HCT116 (cell line): ENCODE measurements at regions not wholly inside any gene's neighbourhood (a gene's known extent, or its start where the extent isn't known, plus 50 kb on each side); places are given as distances from the start of the nearest gene placed in this dataset.

Experiments used
- ATAC-seq: fragments of 200-7000 bp; cut with Tn5 transposase; 2 replicates; pipeline ENCODE4 v1.9.1; 2020; ENCODE audit warnings: mild to moderate bottlenecking, moderate library complexity
- BruUV-seq: library from RNA; stranded (reverse); fragments of 400-500 nt; replicated peaks from 2 replicates; lab custom pipeline; 2021; lab: Mats Ljungman, UMichigan
- CTCF ChIA-PET: fragments of 300-600 bp; sonication (Branson Sonifier 250); formaldehyde crosslinking; loops from one replicate; lab custom pipeline; 2021; ENCODE audit warnings: antibody characterized with exemption; lab: Charles Lee
- POLR2A ChIA-PET: fragments of 300-600, 350-600 bp; sonication (Branson Sonifier 250); formaldehyde crosslinking; loops from one replicate; lab custom pipeline; 2021; ENCODE audit warnings: antibody characterized with exemption; lab: Charles Lee
- RAD21 ChIA-PET, 2 experiments: fragments of 300-600 bp; sonication (Branson Sonifier 250); formaldehyde crosslinking; loops; one replicate each; lab custom pipeline; 2023; ENCODE audit warnings: low total read pairs in 2 of 2; ENCODE audit not compliant: uncharacterized antibody in 2 of 2, unreplicated experiment in 2 of 2, low non-redundant PET in 1 of 2; lab: Charles Lee
- DNase-seq: peaks from one replicate; pipeline ENCODE4 v3.0.0-alpha.2; 2010; ENCODE audit warnings: low read depth, low spot score
- H2AFZ ChIP-seq: fragments of 200-600 bp; shearing (Covaris generic), sonication (generic); 2 replicates; pipeline ENCODE4 v1.6.1; 2017; ENCODE audit warnings: low read depth, mixed run types, mixed read lengths, antibody characterized with exemption, low read length; ENCODE audit not compliant: poor library complexity, severe bottlenecking
- H3K27ac ChIP-seq: 2 replicates; pipeline ENCODE4 v1.5.1; 2012; ENCODE audit warnings: low read depth, low read length
- H3K27me3 ChIP-seq: fragments of 200-600 bp; sonication (generic); 2 replicates; pipeline ENCODE4 v1.6.1; 2016; ENCODE audit warnings: mixed run types, low read length, mixed read lengths; ENCODE audit not compliant: insufficient read depth
- H3K36me3 ChIP-seq, 2 experiments: fragments of 200-500 bp in 1 of 2; fragments of 200-600 bp in 1 of 2; sonication (Bioruptor generic) in 1 of 2; sonication (generic) in 1 of 2; 2 replicates each; pipeline versions ENCODE4 v1.5.1 to v1.6.1; 2014 to 2016; ENCODE audit warnings: low read length in 2 of 2, inconsistent platforms in 1 of 2, mixed read lengths in 1 of 2, mixed run types in 1 of 2; ENCODE audit not compliant: insufficient read depth in 2 of 2, control insufficient read depth in 1 of 2
- H3K4me1 ChIP-seq, 2 experiments: fragments of 200-600 bp in 1 of 2; sonication (generic) in 1 of 2; 2 replicates each; pipeline versions ENCODE4 v1.5.1 to v1.6.1; 2012 to 2017; ENCODE audit warnings: low read length in 2 of 2, inconsistent platforms in 1 of 2, mild to moderate bottlenecking in 1 of 2, mixed read lengths in 1 of 2, mixed run types in 1 of 2, moderate library complexity in 1 of 2; ENCODE audit not compliant: insufficient read depth in 2 of 2, control insufficient read depth in 1 of 2
- H3K4me2 ChIP-seq: fragments of 200-600 bp; sonication (generic); 2 replicates; pipeline ENCODE4 v1.6.1; 2017; ENCODE audit warnings: mixed run types, low read length, mixed read lengths
- H3K4me3 ChIP-seq, 2 experiments: fragments of 200-600 bp in 1 of 2; sonication (generic) in 1 of 2; replicated peaks in 1 of 2; 2 replicates each; pipeline ENCODE4 v1.5.1; 2011 to 2016; ENCODE audit warnings: low read length in 2 of 2, control low read depth in 1 of 2, low read depth in 1 of 2, mild to moderate bottlenecking in 1 of 2, mixed read lengths in 1 of 2, mixed run types in 1 of 2
- H3K79me2 ChIP-seq: fragments of 200-600 bp; sonication (generic); 2 replicates; pipeline ENCODE4 v1.6.1; 2017; ENCODE audit warnings: mild to moderate bottlenecking, mixed run types, low read length, moderate library complexity, mixed read lengths; ENCODE audit not compliant: insufficient read depth
- H3K9ac ChIP-seq: fragments of 200-600 bp; sonication (generic); 2 replicates; pipeline ENCODE4 v1.6.1; 2016; ENCODE audit warnings: low read length, mixed read lengths
- H3K9me2 ChIP-seq: fragments of 200-600 bp; sonication (generic), shearing (Covaris generic); 2 replicates; pipeline ENCODE4 v1.6.1; 2017; ENCODE audit warnings: mixed run types, mild to moderate bottlenecking, moderate library complexity; ENCODE audit not compliant: insufficient read depth
- H3K9me3 ChIP-seq, 2 experiments: fragments of 200-500 bp in 1 of 2; fragments of 200-600 bp in 1 of 2; sonication (Bioruptor generic) in 1 of 2; sonication (generic) in 1 of 2; 2 replicates each; pipeline ENCODE4 v1.6.1; 2014 to 2017; ENCODE audit warnings: low read length in 2 of 2, mixed read lengths in 2 of 2, inconsistent platforms in 1 of 2, low read depth in 1 of 2, mild to moderate bottlenecking in 1 of 2, mixed run types in 1 of 2, moderate library complexity in 1 of 2; ENCODE audit not compliant: control insufficient read depth in 1 of 2, insufficient read depth in 1 of 2
- H4K20me1 ChIP-seq: fragments of 200-600 bp; sonication (generic), shearing (Covaris generic); 2 replicates; pipeline ENCODE4 v1.6.1; 2017; ENCODE audit warnings: mixed run types, mild to moderate bottlenecking, moderate library complexity; ENCODE audit not compliant: insufficient read depth
- CBX3 ChIP-seq: IDR thresholded peaks from 2 replicates; pipeline ENCODE4 v1.6.1; 2012; ENCODE audit warnings: low read depth
- CEBPB ChIP-seq: IDR thresholded peaks from 2 replicates; pipeline ENCODE4 v1.6.1; 2012; ENCODE audit warnings: low read depth
- EGR1 ChIP-seq: IDR thresholded peaks from 2 replicates; pipeline ENCODE4 v1.6.1; 2012; ENCODE audit warnings: low read depth
- ELF1 ChIP-seq: IDR thresholded peaks from 2 replicates; pipeline ENCODE4 v1.6.1; 2012; ENCODE audit warnings: low read depth, borderline replicate concordance
- EZH2 ChIP-seq: fragments of 200-600 bp; sonication (generic); IDR thresholded peaks from 2 replicates; pipeline ENCODE4 v1.6.1; 2017; ENCODE audit warnings: antibody characterized with exemption, mixed run types
- EZH2phosphoT487 ChIP-seq: fragments of 200-600 bp; IDR thresholded peaks from 2 replicates; pipeline ENCODE4 v1.6.1; 2018; ENCODE audit warnings: antibody characterized with exemption, borderline replicate concordance
- FOSL1 ChIP-seq: IDR thresholded peaks from 2 replicates; pipeline ENCODE4 v1.6.1; 2012; ENCODE audit warnings: low read depth
- JUND ChIP-seq: IDR thresholded peaks from 2 replicates; pipeline ENCODE4 v1.6.1; 2012
- POLR2A ChIP-seq: IDR thresholded peaks from 2 replicates; pipeline ENCODE4 v1.7.0; 2011; ENCODE audit warnings: borderline replicate concordance; ENCODE audit not compliant: insufficient read depth, insufficient read length; ENCODE audit errors: extremely low read depth
- POLR2AphosphoS5 ChIP-seq: IDR thresholded peaks from 2 replicates; pipeline ENCODE4 v1.6.1; 2011; ENCODE audit warnings: mild to moderate bottlenecking, low read depth, low read length, moderate library complexity
- RAD21 ChIP-seq: IDR thresholded peaks from 2 replicates; pipeline ENCODE4 v1.6.1; 2012; ENCODE audit warnings: low read depth, mild to moderate bottlenecking
- SIN3A ChIP-seq: IDR thresholded peaks from 2 replicates; pipeline ENCODE4 v1.6.1; 2012; ENCODE audit warnings: low read depth
- SP1 ChIP-seq: IDR thresholded peaks from 2 replicates; pipeline ENCODE4 v1.6.1; 2012; ENCODE audit warnings: low read depth
- TCF7L2 ChIP-seq: IDR thresholded peaks from 2 replicates; pipeline ENCODE4 v1.7.0; 2011; ENCODE audit warnings: borderline replicate concordance, inconsistent platforms; ENCODE audit not compliant: insufficient read depth, insufficient read length; ENCODE audit errors: extremely low read depth
- YY1 ChIP-seq: IDR thresholded peaks from 2 replicates; pipeline ENCODE4 v1.6.1; 2011; ENCODE audit warnings: low read length, low read depth, moderate library complexity, mild to moderate bottlenecking; ENCODE audit not compliant: insufficient replicate concordance; ENCODE audit errors: extremely low read depth
- ZFX ChIP-seq: fragments of 450-650 bp; IDR thresholded peaks from 2 replicates; pipeline ENCODE4 v1.6.1; 2017
- ZNF274 ChIP-seq: fragments of 200-500 bp; sonication (Bioruptor generic); IDR thresholded peaks from 2 replicates; pipeline ENCODE4 v1.6.1; 2014; ENCODE audit warnings: mild to moderate bottlenecking, low read depth, low read length, inconsistent platforms
- intact Hi-C: fragments of 100-400 bp; cut with micrococcal nuclease; formaldehyde crosslinking; loops from 2 replicates; pipeline ENCODE4 v1.10.0; 2022
- TF ChIP-seq, protein P1 (sequence below): IDR thresholded peaks from 2 replicates; pipeline ENCODE4 v1.6.1; 2012; ENCODE audit warnings: low read depth
- TF ChIP-seq, protein P2 (sequence below): IDR thresholded peaks from 2 replicates; pipeline ENCODE4 v1.6.1; 2012
- TF ChIP-seq, protein P3 (sequence below): IDR thresholded peaks from 2 replicates; pipeline ENCODE4 v1.6.1; 2011; ENCODE audit warnings: mild to moderate bottlenecking, low read length, moderate library complexity; ENCODE audit not compliant: insufficient replicate concordance; ENCODE audit errors: extremely low read depth

DNA sequence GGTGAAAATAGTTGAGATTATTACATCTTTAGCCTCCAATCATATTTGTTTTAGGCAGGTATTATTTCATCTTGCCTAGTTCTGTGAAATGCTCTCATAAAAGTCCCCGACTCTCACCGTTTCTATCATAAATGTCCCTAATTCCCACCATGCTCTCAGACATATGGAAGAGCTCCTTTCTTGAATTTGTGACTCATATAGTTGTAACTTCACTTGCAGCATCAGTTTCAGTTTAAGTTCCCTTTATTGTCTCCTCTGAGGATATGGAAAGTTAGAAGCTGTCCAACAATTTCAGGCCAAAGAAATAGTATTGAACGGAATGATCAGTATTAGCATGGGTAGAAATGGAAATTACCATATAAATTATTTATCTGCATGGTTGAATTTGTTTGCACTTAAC is 187.5 kb upstream of the NR4A3 start:
- no peaks in the 10 kb centered on the region for H4K20me1 ChIP-seq
- no peak for DNase-seq
- intact Hi-C loops = no loop called here
- no peak for ATAC-seq
- no peaks in the 10 kb centered on the region for H3K36me3 ChIP-seq
- H3K9me2 ChIP-seq = no peaks in the 10 kb centered on the region
- CTCF ChIA-PET = no interaction called here
- POLR2A ChIA-PET = no interaction called here
- H3K4me2 ChIP-seq = no peak overlapping the region
- no peaks in the 10 kb centered on the region; the same call in 1 of the 2 replicates for H3K27me3 ChIP-seq
- no TSS peak for BruUV-seq
- H3K9ac ChIP-seq = no peak overlapping the region
- no peak overlapping the region for H2AFZ ChIP-seq
- RAD21 ChIA-PET = no interaction called here
- no peaks in the 10 kb centered on the region for H3K9me3 ChIP-seq
- TF ChIP-seq CBX3 (no peak), EZH2phosphoT487 (no peak), POLR2AphosphoS5 (no peak), ZNF274 (no peak), EZH2 (no peak), SIN3A (no peak), RAD21 (no peak), POLR2A (no peak), TCF7L2 (no peak), ELF1 (no peak), YY1 (no peak), JUND (no peak), CEBPB (no peak), FOSL1 (no peak), ZFX (no peak), EGR1 (no peak), SP1 (no peak)
- TF ChIP-seq, protein P1, sequence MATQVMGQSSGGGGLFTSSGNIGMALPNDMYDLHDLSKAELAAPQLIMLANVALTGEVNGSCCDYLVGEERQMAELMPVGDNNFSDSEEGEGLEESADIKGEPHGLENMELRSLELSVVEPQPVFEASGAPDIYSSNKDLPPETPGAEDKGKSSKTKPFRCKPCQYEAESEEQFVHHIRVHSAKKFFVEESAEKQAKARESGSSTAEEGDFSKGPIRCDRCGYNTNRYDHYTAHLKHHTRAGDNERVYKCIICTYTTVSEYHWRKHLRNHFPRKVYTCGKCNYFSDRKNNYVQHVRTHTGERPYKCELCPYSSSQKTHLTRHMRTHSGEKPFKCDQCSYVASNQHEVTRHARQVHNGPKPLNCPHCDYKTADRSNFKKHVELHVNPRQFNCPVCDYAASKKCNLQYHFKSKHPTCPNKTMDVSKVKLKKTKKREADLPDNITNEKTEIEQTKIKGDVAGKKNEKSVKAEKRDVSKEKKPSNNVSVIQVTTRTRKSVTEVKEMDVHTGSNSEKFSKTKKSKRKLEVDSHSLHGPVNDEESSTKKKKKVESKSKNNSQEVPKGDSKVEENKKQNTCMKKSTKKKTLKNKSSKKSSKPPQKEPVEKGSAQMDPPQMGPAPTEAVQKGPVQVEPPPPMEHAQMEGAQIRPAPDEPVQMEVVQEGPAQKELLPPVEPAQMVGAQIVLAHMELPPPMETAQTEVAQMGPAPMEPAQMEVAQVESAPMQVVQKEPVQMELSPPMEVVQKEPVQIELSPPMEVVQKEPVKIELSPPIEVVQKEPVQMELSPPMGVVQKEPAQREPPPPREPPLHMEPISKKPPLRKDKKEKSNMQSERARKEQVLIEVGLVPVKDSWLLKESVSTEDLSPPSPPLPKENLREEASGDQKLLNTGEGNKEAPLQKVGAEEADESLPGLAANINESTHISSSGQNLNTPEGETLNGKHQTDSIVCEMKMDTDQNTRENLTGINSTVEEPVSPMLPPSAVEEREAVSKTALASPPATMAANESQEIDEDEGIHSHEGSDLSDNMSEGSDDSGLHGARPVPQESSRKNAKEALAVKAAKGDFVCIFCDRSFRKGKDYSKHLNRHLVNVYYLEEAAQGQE = no peak
- TF ChIP-seq, protein P2, sequence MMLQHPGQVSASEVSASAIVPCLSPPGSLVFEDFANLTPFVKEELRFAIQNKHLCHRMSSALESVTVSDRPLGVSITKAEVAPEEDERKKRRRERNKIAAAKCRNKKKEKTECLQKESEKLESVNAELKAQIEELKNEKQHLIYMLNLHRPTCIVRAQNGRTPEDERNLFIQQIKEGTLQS = no peak
- TF ChIP-seq, protein P3, sequence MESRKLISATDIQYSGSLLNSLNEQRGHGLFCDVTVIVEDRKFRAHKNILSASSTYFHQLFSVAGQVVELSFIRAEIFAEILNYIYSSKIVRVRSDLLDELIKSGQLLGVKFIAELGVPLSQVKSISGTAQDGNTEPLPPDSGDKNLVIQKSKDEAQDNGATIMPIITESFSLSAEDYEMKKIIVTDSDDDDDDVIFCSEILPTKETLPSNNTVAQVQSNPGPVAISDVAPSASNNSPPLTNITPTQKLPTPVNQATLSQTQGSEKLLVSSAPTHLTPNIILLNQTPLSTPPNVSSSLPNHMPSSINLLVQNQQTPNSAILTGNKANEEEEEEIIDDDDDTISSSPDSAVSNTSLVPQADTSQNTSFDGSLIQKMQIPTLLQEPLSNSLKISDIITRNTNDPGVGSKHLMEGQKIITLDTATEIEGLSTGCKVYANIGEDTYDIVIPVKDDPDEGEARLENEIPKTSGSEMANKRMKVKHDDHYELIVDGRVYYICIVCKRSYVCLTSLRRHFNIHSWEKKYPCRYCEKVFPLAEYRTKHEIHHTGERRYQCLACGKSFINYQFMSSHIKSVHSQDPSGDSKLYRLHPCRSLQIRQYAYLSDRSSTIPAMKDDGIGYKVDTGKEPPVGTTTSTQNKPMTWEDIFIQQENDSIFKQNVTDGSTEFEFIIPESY = no peak
- no peaks in the 10 kb centered on the region for H3K4me1 ChIP-seq
- no peaks in the 10 kb centered on the region for H3K79me2 ChIP-seq
- no peak overlapping the region for H3K4me3 ChIP-seq
- no peak overlapping the region for H3K27ac ChIP-seq
